ENCODE measurements at regions not wholly inside any gene's neighbourhood (a gene's known extent, or its start where the extent isn't known, plus 50 kb on each side); places are given as distances from the start of the nearest gene placed in this dataset.

- H3K36me3 ChIP-seq (ENCODE audit: control insufficient read depth, insufficient read depth, low read length) = no peaks in the 10 kb centered on the region
- H3K4me3 ChIP-seq (ENCODE audit: insufficient read depth, low read depth, low read length, poor library complexity, severe bottlenecking) = no peak overlapping the region
- H3K27me3 ChIP-seq (replicated peaks; ENCODE audit: control insufficient read depth, insufficient read depth, low read length, poor library complexity, severe bottlenecking) = no peaks in the 10 kb centered on the region
- H3K4me1 ChIP-seq (ENCODE audit: control insufficient read depth, insufficient read depth, low read length, poor library complexity, severe bottlenecking) = no peaks in the 10 kb centered on the region
- H3K27ac ChIP-seq (ENCODE audit: insufficient read depth, low read length, poor library complexity, severe bottlenecking) = no peak overlapping the region
- DNase-seq = no peak
- H3K9me3 ChIP-seq (ENCODE audit: control insufficient read depth, low read length) = no peaks in the 10 kb centered on the region
These were observed 99.2 kb downstream of the DYNAP start for GRCh38 chr18:54690198-54690597.

DNA sequence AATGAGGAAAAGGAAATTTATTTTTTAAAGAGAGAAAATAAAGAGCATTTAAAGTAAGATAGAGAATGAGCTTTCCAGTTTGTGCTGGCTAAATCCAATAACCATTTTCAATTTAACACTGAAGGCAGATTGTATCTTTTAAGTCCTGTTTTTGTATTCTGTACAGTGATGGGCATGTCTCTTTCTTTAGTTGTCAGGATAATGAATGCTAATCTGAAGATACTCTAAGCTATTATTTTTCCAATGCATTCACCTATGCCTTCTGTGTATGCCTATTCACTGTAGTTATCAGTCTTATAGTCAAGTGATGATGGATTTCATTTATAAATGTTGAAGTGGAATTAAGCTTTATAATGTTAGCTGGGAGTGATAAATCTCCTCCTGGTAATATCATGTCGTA lies 101.4 kb downstream of the DYNAP start:
- no peak for DNase-seq
- no peaks in the 10 kb centered on the region for H3K9me3 ChIP-seq (ENCODE audit: control insufficient read depth, low read length)
- H3K36me3 ChIP-seq (ENCODE audit: control insufficient read depth, insufficient read depth, low read length) = no peaks in the 10 kb centered on the region
- no peak overlapping the region for H3K4me3 ChIP-seq (ENCODE audit: insufficient read depth, low read depth, low read length, poor library complexity, severe bottlenecking)
- no peaks in the 10 kb centered on the region for H3K4me1 ChIP-seq (ENCODE audit: control insufficient read depth, insufficient read depth, low read length, poor library complexity, severe bottlenecking)
- no peak overlapping the region for H3K27ac ChIP-seq (ENCODE audit: insufficient read depth, low read length, poor library complexity, severe bottlenecking)
- no peaks in the 10 kb centered on the region for H3K27me3 ChIP-seq (replicated peaks; ENCODE audit: control insufficient read depth, insufficient read depth, low read length, poor library complexity, severe bottlenecking)

GRCh38 chr18:54696616-54697293 lies 105.7 kb downstream of the DYNAP start:
- Histone ChIP-seq H3K4me1 (ENCODE audit: control insufficient read depth, insufficient read depth, low read length, poor library complexity, severe bottlenecking) (no peaks in the 10 kb centered on the region), H3K36me3 (ENCODE audit: control insufficient read depth, insufficient read depth, low read length) (no peaks in the 10 kb centered on the region), H3K9me3 (ENCODE audit: control insufficient read depth, low read length) (no peaks in the 10 kb centered on the region), H3K27ac (ENCODE audit: insufficient read depth, low read length, poor library complexity, severe bottlenecking) (no peak overlapping the region), H3K27me3 (replicated peaks; ENCODE audit: control insufficient read depth, insufficient read depth, low read length, poor library complexity, severe bottlenecking) (no peaks in the 10 kb centered on the region), H3K4me3 (ENCODE audit: insufficient read depth, low read depth, low read length, poor library complexity, severe bottlenecking) (no peak overlapping the region)
- DNase-seq = no peak

DNA sequence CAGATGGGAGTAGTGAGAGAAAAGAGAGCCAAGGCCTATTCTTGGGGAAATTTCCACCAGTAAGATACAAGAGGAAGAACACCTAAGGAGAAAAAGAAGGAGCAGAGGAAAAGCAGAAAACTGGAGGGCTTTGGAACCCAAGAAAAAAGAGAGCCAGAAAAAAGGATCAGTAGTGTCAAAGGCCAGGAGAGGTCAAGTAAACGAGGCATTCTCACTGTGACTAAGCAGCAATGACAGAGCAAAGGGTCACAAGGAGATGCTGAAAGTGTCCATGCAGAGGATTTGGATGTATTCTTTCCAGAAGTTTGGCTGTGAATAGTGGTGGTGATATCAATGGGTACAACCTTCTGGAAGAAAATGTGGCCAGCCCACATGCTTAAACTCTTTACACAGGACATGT lies 109.5 kb downstream of the DYNAP start:
- Histone ChIP-seq H3K27me3 (replicated peaks; ENCODE audit: control insufficient read depth, insufficient read depth, low read length, poor library complexity, severe bottlenecking) (no peaks in the 10 kb centered on the region), H3K36me3 (ENCODE audit: control insufficient read depth, insufficient read depth, low read length) (no peaks in the 10 kb centered on the region), H3K4me1 (ENCODE audit: control insufficient read depth, insufficient read depth, low read length, poor library complexity, severe bottlenecking) (no peaks in the 10 kb centered on the region), H3K4me3 (ENCODE audit: insufficient read depth, low read depth, low read length, poor library complexity, severe bottlenecking) (no peak overlapping the region), H3K27ac (ENCODE audit: insufficient read depth, low read length, poor library complexity, severe bottlenecking) (no peak overlapping the region), H3K9me3 (ENCODE audit: control insufficient read depth, low read length) (no peaks in the 10 kb centered on the region)
- DNase-seq = no peak

- Histone ChIP-seq H3K27ac (ENCODE audit: insufficient read depth, low read length, poor library complexity, severe bottlenecking) (no peak overlapping the region), H3K36me3 (ENCODE audit: control insufficient read depth, insufficient read depth, low read length) (no peaks in the 10 kb centered on the region), H3K4me3 (ENCODE audit: insufficient read depth, low read depth, low read length, poor library complexity, severe bottlenecking) (no peak overlapping the region), H3K27me3 (replicated peaks; ENCODE audit: control insufficient read depth, insufficient read depth, low read length, poor library complexity, severe bottlenecking) (no peaks in the 10 kb centered on the region), H3K9me3 (ENCODE audit: control insufficient read depth, low read length) (no peaks in the 10 kb centered on the region), H3K4me1 (ENCODE audit: control insufficient read depth, insufficient read depth, low read length, poor library complexity, severe bottlenecking) (no peaks in the 10 kb centered on the region)
- DNase-seq = no peak
These were observed 111.6 kb downstream of the DYNAP start for GRCh38 chr18:54702686-54703085.

GRCh38 chr18:54710074-54710899 lies 118.0 kb upstream of the RAB27B start:
- no peaks in the 10 kb centered on the region for H3K27me3 ChIP-seq (replicated peaks; ENCODE audit: control insufficient read depth, insufficient read depth, low read length, poor library complexity, severe bottlenecking)
- H3K27ac ChIP-seq (ENCODE audit: insufficient read depth, low read length, poor library complexity, severe bottlenecking) = no peak overlapping the region
- DNase-seq = no peak
- H3K4me1 ChIP-seq (ENCODE audit: control insufficient read depth, insufficient read depth, low read length, poor library complexity, severe bottlenecking) = peaks cover 7% of the 10 kb centered on the region
- no peaks in the 10 kb centered on the region for H3K36me3 ChIP-seq (ENCODE audit: control insufficient read depth, insufficient read depth, low read length)
- H3K4me3 ChIP-seq (ENCODE audit: insufficient read depth, low read depth, low read length, poor library complexity, severe bottlenecking) = no peak overlapping the region
- no peaks in the 10 kb centered on the region for H3K9me3 ChIP-seq (ENCODE audit: control insufficient read depth, low read length)

- no peaks in the 10 kb centered on the region for H3K36me3 ChIP-seq (ENCODE audit: control insufficient read depth, insufficient read depth, low read length)
- H3K27me3 ChIP-seq (replicated peaks; ENCODE audit: control insufficient read depth, insufficient read depth, low read length, poor library complexity, severe bottlenecking) = no peaks in the 10 kb centered on the region
- H3K4me3 ChIP-seq (ENCODE audit: insufficient read depth, low read depth, low read length, poor library complexity, severe bottlenecking) = no peak overlapping the region
- H3K27ac ChIP-seq (ENCODE audit: insufficient read depth, low read length, poor library complexity, severe bottlenecking) = no peak overlapping the region
- DNase-seq = no peak
- no peaks in the 10 kb centered on the region for H3K9me3 ChIP-seq (ENCODE audit: control insufficient read depth, low read length)
- H3K4me1 ChIP-seq (ENCODE audit: control insufficient read depth, insufficient read depth, low read length, poor library complexity, severe bottlenecking) = peaks cover 7% of the 10 kb centered on the region
These were observed 117.4 kb upstream of the RAB27B start for GRCh38 chr18:54710900-54711281.

- no peak overlapping the region for H3K4me3 ChIP-seq (ENCODE audit: insufficient read depth, low read depth, low read length, poor library complexity, severe bottlenecking)
- no peak for DNase-seq
- no peaks in the 10 kb centered on the region for H3K9me3 ChIP-seq (ENCODE audit: control insufficient read depth, low read length)
- H3K27ac ChIP-seq (ENCODE audit: insufficient read depth, low read length, poor library complexity, severe bottlenecking) = no peak overlapping the region
- no peaks in the 10 kb centered on the region for H3K36me3 ChIP-seq (ENCODE audit: control insufficient read depth, insufficient read depth, low read length)
- peaks cover 7% of the 10 kb centered on the region for H3K4me1 ChIP-seq (ENCODE audit: control insufficient read depth, insufficient read depth, low read length, poor library complexity, severe bottlenecking)
- H3K27me3 ChIP-seq (replicated peaks; ENCODE audit: control insufficient read depth, insufficient read depth, low read length, poor library complexity, severe bottlenecking) = no peaks in the 10 kb centered on the region
These were observed 116.0 kb upstream of the RAB27B start for GRCh38 chr18:54712306-54712705.

DNA sequence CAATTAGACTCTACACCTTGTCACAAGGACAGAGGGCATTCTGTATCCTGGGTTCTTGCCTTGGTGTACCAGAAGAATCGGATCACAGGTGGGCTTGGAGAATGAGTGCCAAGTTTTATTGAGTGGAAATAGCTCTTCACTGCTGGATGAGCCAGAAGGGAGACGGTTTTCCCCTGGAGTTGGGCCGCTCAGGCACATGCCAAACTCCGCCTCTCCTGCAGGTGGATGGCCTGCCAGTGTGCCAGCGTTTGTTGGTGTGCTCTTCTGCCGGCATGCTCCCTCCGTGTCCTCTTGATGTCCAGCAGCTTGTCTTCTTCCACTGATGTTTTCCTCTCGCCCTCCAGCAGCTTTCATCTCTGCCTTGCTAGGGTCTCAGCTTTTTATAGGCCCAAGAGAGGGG lies 115.5 kb upstream of the RAB27B start:
- Histone ChIP-seq H3K9me3 (ENCODE audit: control insufficient read depth, low read length) (no peaks in the 10 kb centered on the region), H3K36me3 (ENCODE audit: control insufficient read depth, insufficient read depth, low read length) (no peaks in the 10 kb centered on the region), H3K27me3 (replicated peaks; ENCODE audit: control insufficient read depth, insufficient read depth, low read length, poor library complexity, severe bottlenecking) (no peaks in the 10 kb centered on the region), H3K4me1 (ENCODE audit: control insufficient read depth, insufficient read depth, low read length, poor library complexity, severe bottlenecking) (peaks cover 11% of the 10 kb centered on the region), H3K4me3 (ENCODE audit: insufficient read depth, low read depth, low read length, poor library complexity, severe bottlenecking) (no peak overlapping the region), H3K27ac (ENCODE audit: insufficient read depth, low read length, poor library complexity, severe bottlenecking) (no peak overlapping the region)
- DNase-seq = no peak

- no peaks in the 10 kb centered on the region for H3K9me3 ChIP-seq (ENCODE audit: control insufficient read depth, low read length)
- no peaks in the 10 kb centered on the region for H3K36me3 ChIP-seq (ENCODE audit: control insufficient read depth, insufficient read depth, low read length)
- DNase-seq = no peak
- H3K27me3 ChIP-seq (replicated peaks; ENCODE audit: control insufficient read depth, insufficient read depth, low read length, poor library complexity, severe bottlenecking) = no peaks in the 10 kb centered on the region
- H3K27ac ChIP-seq (ENCODE audit: insufficient read depth, low read length, poor library complexity, severe bottlenecking) = no peak overlapping the region
- peaks cover 13% of the 10 kb centered on the region for H3K4me1 ChIP-seq (ENCODE audit: control insufficient read depth, insufficient read depth, low read length, poor library complexity, severe bottlenecking)
- no peak overlapping the region for H3K4me3 ChIP-seq (ENCODE audit: insufficient read depth, low read depth, low read length, poor library complexity, severe bottlenecking)
These were observed 114.9 kb upstream of the RAB27B start for GRCh38 chr18:54713386-54713785.

Measured in effector memory CD4-positive, alpha-beta T cell (primary cell).